CD4-positive, alpha-beta T cell treated with Interferon alpha-2 for 1 hour (primary cell): ENCODE measurements at regions not wholly inside any gene's neighbourhood (a gene's known extent, or its start where the extent isn't known, plus 50 kb on each side); places are given as distances from the start of the nearest gene placed in this dataset.
A peak's percentile ranks its signal among the peaks of the same experiment; 100 is the strongest.

Source experiments
- DNase-seq, 2 donors: peaks; one replicate each; pipeline ENCODE4 v3.0.0-alpha.2; 2020 to 2022

DNA sequence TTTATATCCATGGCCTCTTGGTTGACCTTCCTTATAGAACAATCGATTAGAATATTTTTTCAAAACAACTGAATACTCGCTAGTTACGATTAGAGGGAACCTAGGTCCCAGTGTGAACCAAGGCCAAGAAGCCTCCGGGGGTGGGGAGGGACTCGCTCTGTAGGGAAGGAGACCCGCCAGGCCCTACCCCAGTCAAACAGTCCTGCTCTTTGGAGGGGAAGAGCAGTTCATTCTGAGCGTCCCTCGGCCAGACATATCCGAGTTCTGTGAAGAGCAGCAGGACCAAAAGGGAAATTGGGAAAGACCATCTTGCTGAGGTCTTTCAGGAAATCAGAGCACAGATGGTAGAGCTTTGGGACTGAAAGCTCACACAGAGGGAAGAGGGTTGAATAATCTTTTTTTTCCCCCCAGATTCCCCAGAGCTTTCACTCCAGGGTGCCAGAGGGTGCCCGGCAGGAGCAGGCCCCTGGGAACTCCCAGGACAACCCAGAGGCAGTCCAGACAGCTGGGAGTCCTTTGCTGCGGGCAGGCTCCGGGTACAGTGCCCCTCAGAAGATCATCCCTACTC is 137.2 kb upstream of the HES1 start:
- no peak for DNase-seq

DNA sequence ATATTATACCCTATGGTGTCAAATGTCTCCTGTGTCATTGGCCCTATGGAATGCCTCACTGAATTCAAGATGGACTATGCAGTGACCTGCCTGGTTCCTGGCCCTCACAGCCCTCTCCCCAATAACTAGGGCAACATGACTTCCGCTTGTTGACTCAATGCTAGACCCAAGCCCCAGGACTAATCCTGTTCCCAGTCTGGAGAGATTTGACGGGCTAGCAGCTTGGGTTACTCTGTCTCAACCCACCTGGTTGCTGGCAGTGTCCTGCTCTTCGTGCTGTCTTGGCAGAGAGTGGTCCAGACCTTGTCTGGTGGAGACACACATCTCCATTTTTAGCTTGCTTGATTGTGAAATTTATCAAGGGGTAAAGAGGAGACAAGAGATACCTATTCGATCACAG is 135.8 kb upstream of the HES1 start:
- DNase-seq: no peak

DNA sequence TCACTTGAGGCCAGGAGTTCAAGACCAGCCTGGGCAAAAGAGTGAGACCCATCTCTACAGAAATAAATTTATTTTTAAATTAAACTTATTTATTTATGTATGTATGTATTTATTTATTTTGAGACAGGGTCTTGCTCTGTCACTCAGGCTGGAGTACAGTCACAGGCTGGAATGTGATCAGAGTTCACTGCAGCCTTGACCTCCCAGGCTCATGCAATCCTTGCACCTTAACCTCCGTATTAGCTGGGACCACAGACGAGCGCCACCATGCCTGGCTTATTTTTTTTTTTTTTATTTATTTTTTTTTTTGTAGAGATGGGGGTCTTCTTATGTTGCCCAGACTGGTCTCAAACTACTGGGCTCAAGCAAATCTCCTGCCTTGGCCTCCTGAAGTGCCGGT is 135.2 kb upstream of the HES1 start:
- DNase-seq: no peak

DNA sequence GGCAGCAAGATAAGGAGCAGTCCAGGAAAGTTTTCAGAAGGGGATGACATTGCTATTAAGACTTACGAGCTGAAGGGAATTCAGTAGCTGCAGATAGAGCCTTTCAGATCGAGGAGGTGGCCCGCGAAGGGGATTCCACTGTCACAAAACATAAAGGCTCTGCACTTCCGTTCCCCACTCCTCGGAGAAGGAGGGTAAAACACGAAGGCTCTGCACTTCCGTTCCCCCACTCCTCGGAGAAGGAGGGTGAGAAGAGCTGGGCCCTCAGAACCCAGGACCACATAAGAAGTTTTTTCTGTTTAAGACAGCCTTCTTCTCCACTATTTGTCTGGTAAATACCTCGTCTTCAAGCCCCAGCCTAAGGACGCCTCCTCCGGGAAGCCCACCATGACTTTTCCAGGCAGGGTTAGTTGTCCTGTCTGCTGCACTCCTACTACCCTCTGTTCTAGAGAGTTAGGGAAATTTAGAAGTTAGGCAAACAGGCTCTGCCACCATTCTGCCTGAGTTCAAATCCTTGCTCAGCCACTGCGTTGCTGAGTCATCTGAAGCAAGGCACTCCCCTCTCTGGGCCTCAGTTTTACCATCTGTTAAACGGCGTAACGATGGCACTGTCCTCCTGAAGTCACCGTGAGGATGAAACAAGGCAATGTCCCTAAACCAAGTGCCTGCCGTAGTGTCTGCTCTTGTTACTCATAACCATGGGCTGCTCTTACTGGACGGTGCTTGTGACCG is 134.1 kb upstream of the HES1 start:
- no peak for DNase-seq

DNA sequence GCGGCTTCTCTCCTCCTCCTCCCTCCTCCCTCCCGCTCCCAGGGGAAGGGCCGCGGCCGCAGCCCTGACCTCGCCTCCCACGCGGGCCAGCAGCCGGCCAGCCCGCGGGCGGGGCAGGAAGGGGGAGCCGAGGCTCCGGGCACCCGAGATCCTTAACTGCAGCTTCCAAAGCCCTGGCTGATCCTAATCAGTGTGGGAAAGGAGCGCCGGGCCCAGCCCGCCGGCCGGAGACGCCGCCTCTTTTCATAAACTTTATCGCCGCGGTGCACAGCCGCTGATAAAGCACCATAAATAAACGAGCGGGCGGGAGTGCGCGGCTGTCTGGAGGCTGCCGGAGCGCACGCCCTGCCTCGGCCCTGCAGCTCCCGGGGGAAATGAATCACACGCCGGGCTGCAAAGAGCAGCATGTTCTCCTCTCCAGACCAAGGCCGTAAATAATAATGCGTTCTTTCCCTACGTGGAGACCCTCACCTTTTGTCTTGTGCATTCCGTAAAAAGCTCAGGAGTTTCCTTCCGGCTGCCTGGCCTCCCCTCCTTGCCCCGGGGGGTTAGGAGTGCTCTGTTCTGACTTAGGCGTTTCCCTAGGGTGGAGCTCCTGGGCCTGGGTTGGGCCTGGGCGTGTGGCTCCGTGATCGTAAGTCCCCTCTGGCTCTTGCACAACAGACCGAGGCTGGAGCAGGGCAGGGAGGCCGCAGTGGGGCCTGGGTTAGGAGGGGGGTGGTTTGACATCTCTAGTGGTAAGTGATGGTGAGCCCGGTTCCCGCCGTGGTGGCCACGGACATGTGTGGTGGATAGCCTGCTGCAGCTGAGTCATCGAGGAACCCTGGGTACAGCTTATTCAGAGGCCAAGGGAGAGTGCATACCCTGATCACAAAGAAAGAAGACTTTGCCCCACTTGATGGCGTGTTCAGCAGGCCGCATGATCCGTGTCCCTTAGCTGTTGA is 132.6 kb upstream of the HES1 start:
- DNase-seq: peak; percentile 6 to 64

DNA sequence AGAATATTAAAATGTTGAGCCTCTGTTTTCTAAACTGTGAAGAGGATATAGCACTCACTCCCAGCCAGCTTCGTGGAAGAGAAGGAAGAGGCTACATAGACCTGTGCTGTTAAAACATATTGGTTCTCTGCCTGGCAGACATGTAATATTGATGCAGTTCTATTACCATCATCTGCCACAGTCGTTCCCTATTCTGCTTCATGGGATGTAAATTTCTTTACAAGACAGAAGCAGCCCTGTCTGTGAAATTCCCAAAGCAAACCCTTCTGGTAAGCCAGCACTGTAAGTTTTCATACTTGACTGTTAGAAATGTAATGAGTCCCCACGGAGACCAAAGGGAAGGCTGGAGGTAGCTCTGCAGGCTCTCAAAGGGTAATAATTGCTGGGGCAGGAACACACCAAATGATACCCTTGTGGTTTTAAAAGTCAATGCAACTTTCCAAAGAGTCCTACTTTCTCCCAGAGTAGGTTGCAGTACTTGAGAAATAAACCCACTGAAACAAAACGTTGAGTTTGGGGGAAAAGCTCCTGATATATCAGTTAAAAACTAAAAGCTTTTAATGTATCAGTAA is 129.9 kb upstream of the HES1 start:
- DNase-seq: no peak

DNA sequence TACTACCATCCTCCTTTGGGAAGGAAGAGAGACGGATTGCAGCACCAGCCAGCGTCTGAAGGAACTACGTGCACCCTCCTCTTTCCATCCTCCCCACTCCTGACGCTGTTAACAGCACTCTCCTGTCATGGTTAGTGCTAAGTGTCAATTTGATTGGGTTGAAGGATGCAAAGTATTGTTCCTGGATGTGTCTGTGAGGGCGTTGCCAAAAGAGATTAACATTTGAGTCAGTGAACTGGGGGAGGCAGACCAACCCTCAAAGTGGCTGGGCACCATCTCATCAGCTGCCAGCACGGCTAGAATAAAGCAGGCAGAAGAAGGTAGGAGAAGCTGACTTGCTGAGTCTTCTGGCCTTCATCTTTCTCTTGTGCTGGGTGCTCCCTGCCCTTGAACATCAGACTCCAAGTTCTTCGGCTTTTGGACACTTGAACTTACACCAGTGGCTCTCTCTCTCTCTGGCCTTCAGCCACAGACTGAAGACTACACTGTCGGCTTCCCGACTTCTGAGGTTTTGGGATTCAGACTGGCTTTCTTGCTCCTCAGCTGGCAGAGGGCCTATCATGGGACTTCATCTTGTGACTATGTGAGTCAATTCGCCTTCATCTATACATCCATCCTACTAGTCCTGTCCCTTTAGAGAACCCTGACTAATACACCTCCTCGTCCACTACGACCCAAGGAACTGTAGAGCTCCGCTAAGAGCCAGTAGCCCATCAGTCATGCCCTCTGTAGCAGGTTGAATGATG is 128.2 kb upstream of the HES1 start:
- DNase-seq: no peak

DNA sequence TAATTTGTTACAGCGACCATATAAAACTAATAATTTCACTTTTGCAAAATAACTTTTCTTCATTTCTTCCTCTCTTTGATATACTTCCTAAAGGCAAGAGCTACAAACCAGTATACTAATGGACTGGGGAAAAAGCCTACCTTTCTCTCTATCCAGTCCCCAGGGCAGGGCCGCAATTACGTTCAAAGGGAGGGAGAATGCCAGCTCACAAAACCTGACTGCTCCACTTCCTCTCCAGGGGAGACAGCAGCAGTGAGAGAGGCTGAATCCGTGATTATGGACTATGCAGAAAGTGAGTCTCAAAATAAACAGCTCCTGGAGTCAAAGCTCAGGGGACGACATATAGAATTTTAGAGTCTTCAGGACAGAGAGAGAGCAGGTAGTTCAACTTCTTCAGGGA is 126.9 kb upstream of the HES1 start:
- DNase-seq: no peak

DNA sequence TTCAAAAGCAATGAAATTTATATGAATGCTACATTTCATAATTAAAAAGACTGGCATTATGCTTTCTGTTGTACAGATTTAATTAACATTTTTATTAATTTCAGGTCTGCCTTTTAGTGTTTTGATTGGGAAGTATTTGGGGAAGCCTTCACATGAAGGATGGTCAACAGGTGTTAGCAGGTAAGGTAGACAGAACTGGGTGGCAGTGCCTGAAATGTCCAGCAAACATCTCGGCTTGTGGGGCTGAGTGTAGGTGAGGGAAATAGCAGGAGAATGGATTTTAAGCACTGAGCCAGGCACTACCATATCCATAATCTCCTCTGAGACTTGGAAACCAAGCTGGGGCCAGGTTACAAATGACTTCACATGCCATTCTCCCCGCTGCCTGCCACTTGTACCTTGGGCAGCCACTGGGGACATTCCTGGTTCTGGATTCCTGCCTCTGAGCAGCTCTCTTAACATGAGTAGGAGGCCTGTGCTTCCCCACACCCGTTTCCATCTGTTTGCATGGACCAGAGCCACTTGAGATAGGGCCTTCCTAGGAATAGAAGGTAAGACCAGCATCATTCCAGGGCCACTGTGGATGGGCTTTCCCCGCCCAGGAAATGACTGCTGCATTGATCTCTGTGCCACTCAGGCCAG is 125.9 kb upstream of the HES1 start:
- no peak for DNase-seq

DNA sequence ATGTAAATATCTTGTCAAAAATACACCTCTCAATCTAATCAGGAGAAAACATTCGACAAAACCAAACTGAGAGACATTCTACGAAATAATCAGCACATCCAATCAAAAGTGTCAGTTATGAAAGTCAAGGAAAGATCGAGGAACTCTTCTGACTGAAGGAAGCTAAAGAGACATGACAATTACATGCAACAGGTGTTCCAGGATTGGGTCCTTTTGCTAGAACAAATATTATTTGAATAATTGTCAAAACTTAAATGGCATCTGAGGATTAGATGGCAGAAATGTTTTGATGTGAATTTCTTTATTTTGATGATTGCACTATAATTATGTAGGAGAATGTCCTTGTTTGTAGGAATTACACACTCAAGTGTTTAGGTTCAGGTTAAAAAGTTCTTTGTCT is 124.1 kb upstream of the HES1 start:
- DNase-seq: no peak

DNA sequence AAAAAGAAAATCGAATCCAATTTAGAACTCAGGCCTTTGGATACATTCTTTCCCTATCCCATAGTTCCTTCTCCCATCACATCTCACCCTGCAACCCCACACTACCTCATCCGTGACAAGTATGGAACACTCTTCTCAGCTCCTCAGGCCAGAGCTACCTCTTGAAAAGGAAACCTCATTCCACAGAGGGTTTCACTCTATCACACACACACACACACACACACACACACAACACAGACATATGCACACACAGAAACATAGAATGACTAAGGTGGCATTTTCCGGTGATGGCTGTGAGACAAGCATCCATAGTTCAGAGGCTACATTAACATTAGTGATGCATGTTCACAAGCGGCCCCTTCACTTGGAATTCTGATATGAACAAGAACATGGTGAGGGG is 122.0 kb upstream of the HES1 start:
- no peak for DNase-seq

DNA sequence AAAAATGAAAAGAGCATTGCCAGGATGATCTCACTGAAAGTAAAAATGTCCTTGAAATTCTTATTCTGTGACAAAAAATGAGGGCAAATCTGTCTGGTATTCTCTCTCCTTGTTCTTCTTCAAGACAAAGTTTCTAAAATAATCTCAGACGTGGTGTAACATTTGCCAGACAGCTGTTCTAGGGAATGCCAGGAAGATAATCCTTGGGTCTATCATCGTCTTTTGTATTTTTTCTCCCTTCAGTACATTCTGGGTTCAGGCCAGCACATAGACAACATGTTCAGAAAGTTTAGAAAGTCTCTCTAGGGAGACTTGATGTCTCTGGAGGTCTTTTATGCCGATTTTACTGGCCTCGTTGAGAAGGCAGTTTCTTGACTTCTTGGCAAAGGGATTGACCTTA is 121.2 kb upstream of the HES1 start:
- no peak for DNase-seq

DNA sequence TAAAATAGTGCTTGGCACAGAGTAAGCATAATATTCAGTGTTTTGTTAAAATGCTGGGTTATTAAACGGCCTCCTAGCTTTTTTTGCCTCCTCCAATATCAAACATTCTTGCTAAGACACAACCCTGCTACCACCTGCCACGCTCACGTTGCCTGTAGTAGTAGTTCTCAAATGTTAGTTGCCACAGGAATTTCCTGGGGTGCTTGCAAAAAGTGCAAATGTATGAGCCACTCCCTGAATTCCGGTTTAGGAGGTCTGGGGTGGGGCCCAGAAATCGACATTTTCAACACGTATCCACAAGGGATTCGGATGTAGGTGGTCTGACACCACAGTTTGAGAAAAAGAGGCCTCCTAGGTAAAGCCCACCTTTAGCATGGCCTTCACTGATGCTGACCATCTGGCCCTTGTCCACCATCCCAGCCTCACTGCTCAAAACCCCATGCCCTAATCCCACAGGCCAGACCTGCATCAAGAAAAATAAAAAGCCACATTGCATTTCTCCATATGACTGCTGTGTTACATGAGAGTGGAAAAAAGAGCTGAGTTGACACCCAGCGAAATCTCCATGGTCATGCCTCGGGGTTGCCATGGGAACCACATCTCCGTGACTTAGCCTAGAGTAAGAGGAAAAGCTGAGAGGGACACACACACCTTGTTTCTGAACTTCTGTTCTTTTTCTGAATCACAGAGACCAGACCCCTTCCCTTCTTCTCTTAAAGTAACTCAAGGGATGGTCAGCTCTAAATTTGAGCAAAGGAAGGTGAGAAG is 116.4 kb upstream of the HES1 start:
- no peak for DNase-seq

DNA sequence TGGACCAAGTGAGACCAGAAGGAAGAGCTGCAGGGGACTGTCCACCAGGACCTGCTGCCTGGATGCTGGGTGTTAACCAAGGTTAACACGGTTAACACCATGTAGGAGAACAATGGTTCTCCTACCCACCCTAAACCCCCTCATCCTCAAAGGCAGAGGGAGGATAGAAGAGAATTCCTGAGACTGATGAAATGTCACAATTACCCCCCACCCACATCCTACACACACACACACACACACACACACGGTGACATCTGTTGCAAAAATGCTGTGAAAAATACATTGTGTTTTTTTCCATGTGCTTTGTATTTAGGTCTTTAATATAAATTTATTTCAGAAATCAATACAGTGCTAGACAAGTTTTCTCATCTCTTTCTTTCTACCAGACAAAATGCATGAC is 113.9 kb upstream of the HES1 start:
- no peak for DNase-seq

DNA sequence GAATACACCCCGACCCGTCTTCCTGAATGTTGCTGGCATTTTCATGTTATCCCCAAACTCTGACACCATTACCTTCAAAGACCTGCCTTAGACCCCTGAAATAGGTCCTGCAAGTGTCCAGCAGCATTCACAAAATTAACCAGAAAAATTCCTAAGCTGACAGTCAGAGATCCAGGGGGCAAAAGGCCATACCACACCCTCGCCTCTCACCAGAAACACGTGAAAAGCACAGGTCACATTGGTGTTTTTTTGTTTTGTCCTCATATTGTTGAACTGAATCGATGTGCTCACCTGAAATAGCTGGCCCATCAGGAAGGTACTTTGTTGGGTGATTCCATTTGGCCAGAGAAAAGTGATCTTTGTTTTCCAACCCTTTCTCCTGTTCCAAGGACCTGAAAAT is 113.1 kb upstream of the HES1 start:
- DNase-seq: no peak

DNA sequence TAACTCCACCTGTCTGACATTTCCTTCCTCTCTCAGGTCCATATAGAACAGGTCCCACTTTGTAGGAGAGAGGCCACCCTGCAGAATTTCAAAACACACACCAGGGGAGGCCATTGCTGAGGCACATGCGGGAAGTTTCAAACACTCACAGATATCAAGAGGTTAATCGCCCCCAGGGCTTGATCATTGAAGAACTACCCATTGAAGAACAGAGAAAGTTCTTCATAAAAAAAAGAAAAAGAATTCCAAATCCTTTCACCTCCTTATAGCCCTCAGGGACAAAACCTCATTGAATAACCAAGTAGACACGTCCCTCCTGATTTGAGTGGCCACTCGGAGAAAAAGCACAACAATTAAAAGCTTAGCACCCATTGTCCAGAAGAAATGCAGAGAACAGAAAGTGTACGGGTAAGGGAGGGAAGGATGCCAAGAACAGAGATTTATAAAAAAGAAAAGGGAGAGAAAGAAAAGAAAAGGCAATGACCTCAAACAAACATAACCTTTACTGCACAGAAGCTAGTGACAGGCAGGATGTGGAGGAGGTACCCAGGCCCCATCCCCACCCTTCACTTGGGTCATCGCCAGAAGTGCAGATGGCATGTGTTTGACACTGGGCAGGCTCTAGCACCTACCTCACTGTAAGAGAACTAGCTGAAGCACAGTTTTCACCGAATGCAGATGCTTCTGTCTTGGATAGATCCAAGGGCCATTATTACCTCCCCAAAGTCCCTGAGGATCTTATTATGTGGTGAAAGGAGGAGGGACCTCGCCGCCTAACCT is 112.3 kb upstream of the HES1 start:
- DNase-seq: no peak

DNA sequence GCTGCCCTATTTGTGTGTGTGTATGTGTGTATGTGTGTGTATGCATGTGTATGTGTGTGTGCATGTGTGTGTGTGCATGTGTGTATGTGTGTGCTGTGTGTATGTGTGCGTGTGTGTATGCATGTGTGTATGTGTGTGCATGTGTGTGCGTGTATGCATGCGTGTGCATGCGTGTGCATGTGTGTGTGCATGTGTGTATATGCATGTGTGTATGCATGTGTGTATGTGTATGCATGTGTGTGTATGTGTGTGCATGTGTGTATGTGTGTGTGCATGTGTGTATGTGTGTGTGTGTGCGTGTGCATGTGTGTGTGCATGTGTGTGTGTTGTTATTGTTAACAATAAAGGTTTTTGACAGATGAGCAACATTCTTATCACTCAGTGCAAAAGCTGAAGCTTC is 110.8 kb upstream of the HES1 start:
- no peak for DNase-seq

DNA sequence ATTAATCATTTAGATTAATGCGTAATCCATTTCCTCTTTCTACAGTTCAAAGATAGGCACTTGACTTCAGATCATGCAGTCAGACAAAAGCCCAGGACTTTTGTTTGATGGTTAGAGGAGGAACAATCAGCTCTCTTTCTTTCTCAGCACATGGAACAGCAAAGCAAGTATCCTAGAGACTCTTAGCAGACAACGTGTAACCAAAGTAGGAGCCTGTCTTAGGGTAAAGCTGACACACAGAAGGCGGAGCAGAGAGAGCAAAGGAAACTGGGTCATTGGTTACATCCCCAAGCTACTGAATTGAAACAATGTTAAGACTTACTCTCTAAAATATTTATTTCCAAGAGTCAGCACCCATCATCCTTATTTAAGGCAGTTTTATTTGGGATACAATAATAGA is 110.0 kb upstream of the HES1 start:
- DNase-seq: no peak

DNA sequence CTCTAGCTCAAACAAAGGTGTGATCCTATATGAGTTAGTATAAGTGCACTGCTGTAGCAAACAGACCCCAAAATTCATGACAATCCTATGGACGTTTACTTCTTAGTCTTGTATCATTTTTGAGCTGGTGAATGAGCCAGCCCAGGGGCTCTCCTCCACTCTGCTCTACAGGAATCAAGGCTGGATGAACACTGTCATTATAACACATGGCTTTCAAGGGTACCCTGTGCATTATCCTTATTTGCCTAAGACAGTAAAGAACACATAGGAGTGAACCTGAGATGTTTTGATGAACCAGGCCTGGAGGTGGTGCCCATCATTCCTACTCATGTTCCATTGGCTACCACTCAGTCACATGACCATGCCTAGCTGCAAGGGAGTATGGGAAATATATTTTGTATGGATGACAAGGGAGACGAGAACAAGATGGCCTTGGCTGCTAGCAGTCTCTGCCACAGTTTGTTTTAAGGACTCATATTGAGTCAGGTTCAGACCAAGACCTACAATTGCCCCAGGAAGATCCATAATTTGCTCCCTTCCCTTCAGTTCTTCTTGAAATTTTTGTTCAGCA is 107.4 kb upstream of the HES1 start:
- no peak for DNase-seq

DNA sequence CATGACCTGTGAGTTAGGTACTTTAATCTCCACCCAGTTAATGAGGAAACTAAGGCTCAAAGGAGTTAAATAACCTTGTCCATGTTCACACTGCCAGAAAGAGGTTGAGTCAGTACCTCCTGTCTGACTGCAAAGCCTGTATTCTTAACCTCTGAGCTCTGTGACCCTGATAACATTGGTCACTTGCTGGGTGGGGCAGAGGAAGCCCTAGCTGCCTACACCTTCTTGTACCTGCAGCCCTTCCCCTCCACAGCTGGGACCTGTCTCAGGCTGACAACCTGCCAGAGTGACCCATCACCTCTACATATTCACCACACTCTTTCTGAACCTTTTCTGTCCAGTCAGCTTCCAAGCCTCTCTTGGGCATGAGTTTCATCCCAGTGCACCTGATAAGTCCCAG is 106.1 kb upstream of the HES1 start:
- no peak for DNase-seq
